GM21528 (cell line): ENCODE measurements at regions not wholly inside any gene's neighbourhood (a gene's known extent, or its start where the extent isn't known, plus 50 kb on each side); places are given as distances from the start of the nearest gene placed in this dataset.
"Not testable (repeated sequence)": the region's sequence is repeated elsewhere in the genome, so short reads cannot be mapped to it uniquely, and the experiment has no call there.

Experiments used
- ATAC-seq: cut with Tn5 transposase; IDR thresholded peaks from one replicate; pipeline ENCODE4 v1.9.1; 2021; ENCODE audit warnings: mild to moderate bottlenecking, moderate library complexity; ENCODE audit not compliant: unreplicated experiment, low FRiP score

GRCh38 chr3:70744536-70744935, 432.1 kb upstream of the MDFIC2 start:
- ATAC-seq: no peak

GRCh38 chr3:70743754-70744153, 431.3 kb upstream of the MDFIC2 start:
- ATAC-seq: no peak

GRCh38 chr3:70742081-70742480, 429.6 kb upstream of the MDFIC2 start:
- no peak for ATAC-seq

GRCh38 chr3:70740872-70741271, 428.4 kb upstream of the MDFIC2 start:
- no peak for ATAC-seq

GRCh38 chr3:70740071-70740470, 427.6 kb upstream of the MDFIC2 start:
- ATAC-seq: no peak

- ATAC-seq: no peak
Observed at GRCh38 chr3:70738291-70738681, 425.8 kb upstream of the MDFIC2 start.

- no peak for ATAC-seq
Observed at GRCh38 chr3:70737666-70738290, 425.3 kb upstream of the MDFIC2 start.

GRCh38 chr3:70736009-70736408, 423.6 kb upstream of the MDFIC2 start:
- ATAC-seq: no peak

- no peak for ATAC-seq
Observed at GRCh38 chr3:70734756-70735155, 422.3 kb upstream of the MDFIC2 start.

- ATAC-seq: no peak
Observed at GRCh38 chr3:70731046-70731445, 418.6 kb upstream of the MDFIC2 start.

GRCh38 chr3:70729845-70730244, 417.4 kb upstream of the MDFIC2 start:
- ATAC-seq: no peak

GRCh38 chr3:70728311-70728710, 415.9 kb upstream of the MDFIC2 start:
- ATAC-seq: no peak

- ATAC-seq: no peak
Observed at GRCh38 chr3:70726961-70727360, 414.5 kb upstream of the MDFIC2 start.

GRCh38 chr3:70726096-70726938, 413.9 kb upstream of the MDFIC2 start:
- ATAC-seq: no peak

GRCh38 chr3:70722018-70722417, 409.6 kb upstream of the MDFIC2 start:
- no peak for ATAC-seq

- no peak for ATAC-seq
Observed at GRCh38 chr3:70716832-70717231, 404.4 kb upstream of the MDFIC2 start.

- ATAC-seq: no peak
Observed at GRCh38 chr3:70712449-70713082, 400.1 kb upstream of the MDFIC2 start.

GRCh38 chr3:70703305-70704102, 391.1 kb upstream of the MDFIC2 start:
- ATAC-seq: no peak

GRCh38 chr3:70702132-70702531, 389.7 kb upstream of the MDFIC2 start:
- no peak for ATAC-seq

- ATAC-seq: no peak
Observed at GRCh38 chr3:70684701-70685100, 372.3 kb upstream of the MDFIC2 start.

GRCh38 chr3:70675810-70676209, 363.4 kb upstream of the MDFIC2 start:
- not testable (repeated sequence) for ATAC-seq
